Kidney tubule cell (primary cell): ENCODE measurements at regions not wholly inside any gene's neighbourhood (a gene's known extent, or its start where the extent isn't known, plus 50 kb on each side); places are given as distances from the start of the nearest gene placed in this dataset.
"Not testable (repeated sequence)": the region's sequence is repeated elsewhere in the genome, so short reads cannot be mapped to it uniquely, and the experiment has no call there.

Source experiments
- DNase-seq: peaks from one replicate; pipeline ENCODE4 v3.0.0-alpha.2; 2018; ENCODE audit warnings: low spot score

DNA sequence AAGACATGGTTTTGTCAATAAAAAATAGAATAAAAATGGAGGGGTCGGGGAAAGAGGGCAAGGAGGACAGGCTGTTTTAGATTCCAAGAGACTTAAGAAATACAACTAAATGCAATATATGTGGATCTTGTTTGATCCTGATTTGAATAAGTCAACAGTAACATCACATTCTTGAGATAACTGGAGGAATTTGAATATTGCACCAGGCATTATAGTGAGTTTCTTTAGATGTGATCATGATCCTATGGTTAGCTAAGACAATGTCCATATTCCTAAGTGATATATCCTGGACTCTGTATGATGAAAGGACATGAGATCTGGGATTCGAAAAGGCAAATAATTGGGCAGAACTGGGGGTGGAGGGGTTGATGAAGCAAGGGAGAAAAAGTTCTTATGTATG lies 311.8 kb downstream of the PLPP3 start:
- no peak for DNase-seq

DNA sequence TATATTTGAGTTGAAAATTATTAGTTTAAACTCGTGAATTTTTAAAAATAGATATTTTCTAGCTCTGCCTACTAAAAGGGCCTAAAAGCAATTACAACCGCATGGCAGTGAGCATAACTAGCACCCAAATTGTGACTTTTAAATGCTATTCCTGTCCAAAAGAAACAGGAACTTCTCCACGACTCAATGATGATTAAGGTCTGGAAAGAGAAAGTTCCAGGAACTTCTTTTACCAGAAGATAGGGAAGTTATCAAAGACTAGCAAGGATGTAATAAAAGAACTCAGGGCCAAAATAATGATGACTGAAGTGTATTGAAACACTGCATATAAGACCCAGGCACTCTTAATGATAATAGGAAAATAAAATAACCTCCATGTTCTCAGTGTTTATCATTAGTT lies 313.0 kb downstream of the PLPP3 start:
- DNase-seq: no peak

DNA sequence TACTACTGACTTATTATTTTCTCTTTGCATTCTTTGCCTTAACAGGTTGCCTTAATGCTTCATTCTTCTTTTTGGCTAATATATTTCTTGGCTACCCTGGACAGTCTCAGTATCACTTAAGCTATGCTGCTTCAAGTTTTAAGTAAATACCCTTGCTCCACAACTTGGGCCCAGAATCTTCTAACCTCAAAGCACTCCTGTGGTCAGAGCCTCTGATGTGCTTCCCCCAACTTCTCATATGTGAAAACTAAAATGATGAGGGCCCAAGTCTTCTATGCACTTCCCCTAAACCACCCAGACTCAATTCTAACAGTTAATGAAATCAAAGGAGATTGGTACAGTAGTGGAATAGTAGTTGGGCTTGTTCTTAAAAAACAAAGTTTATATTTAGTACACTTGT lies 314.1 kb downstream of the PLPP3 start:
- DNase-seq: no peak

DNA sequence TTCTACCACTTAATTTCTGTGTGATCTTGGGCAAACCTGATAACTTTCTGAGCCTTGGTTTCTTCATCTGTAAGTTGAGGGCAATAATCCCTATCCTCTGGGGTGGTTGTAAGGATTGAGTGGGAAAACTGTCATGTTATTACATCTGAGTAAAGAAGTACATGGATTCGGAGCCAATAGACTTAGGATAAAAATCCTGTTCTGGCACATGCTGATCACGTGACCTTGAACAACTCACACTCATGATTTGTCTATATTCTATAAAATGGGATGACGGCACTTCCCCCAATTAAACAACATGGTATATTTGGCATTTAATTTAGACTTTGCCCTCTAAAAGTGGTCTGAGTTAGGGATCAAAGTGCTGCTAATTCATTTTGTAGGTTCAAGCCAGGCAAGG lies 315.5 kb downstream of the PLPP3 start:
- DNase-seq: no peak

DNA sequence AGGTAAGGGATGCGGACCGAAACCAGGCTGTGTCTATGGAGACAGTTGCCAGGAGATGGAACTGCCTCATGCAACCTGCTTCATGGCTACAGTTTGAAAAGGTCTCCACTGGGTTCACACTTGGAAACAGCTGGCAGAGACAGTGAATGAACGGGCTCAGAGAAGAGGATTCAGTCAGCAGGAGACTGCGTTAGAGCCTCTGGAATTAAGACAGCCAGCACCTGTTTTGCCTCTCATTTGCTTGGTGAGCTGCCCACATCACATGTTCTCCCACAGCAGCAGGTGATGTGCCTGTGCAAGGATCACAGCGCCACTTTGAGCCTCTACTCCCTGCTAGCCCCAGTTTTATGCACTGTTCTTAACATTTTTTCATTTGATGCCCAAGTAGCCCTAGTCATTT lies 321.0 kb downstream of the PLPP3 start:
- no peak for DNase-seq

DNA sequence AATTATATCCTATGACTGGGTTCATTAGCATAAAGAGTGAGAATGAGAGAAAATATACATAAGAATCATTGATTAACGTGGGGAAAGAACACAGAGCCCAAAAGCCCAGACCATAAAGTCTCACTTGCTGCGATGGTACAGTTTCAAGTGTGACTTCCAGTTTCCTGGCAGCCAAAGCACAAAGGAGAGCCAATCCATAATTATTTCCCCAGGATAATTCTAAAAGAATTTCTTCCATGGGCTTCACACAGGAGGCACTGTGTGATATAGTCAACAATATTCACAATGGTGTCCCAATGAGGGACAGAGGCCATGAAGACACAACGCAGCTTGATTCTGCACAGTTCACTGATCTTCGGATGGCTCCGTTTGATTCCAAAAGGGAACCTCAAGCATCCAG lies 321.6 kb downstream of the PLPP3 start:
- no peak for DNase-seq

DNA sequence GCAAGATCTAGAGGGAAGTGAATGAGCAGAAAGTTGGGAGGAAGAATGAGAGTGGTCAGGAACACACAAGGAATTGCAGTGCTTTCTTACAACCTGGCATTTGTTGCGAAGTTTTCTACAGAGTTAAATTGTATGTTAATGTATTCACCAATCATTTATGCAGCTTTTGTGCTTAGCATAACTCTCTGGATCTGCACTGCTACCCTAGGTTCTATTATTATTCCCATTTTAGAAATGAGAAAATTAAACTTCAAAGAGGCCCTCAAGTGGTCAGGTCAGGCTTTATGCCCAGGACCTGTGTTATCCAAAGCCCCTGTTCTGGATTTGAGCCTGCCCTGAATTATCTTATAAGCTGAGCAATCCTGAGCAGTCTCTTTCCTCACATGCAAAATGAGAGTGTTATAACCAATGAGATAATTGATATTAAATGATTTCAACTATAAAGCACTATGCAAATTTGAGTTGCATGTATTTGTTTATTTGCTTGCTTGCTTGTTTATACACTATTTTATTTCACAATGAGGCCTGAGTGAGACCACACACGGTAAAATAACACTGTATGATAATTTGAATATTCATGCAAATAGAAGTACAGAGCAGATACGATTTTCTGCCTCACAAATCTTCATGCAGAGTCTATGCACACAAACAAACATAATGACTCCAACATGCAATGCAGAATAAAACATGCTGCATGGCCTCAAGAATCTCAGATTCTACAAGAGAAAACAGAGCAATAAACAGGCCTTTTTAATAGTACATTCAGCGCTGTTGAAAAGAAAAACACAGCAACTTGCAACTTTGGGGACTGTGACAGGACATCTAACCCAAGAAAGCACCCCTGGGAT lies 323.0 kb downstream of the PLPP3 start:
- no peak for DNase-seq

DNA sequence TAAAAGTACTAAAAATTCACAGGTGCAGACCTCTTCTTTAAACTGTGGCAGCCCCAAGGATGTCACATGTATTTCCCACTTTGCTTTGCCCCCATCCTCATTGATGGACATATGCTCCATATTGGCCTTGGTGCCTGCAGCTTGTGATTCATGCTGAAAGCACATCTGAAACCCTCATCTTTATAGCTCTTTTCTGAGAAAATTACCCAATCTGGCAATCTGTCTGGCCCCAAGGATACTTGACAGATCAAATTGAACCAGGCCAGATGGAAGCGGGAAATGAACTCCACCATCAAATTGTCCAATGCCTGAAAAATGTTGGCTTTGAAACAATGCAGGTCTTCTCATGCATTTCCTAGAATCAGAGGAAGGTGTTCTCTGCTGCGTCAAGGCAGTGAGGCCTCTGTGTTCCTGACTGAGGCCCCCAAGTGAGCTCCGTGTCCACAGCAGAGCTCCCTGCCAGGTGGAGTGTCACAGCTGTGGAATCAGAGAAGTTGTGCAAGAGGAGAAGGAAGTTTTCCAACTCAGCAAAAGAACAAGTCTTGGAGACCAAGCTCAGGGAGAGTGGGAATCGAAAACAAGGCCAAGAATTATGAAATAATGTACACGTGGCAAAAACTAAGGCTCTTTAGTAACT lies 323.7 kb downstream of the PLPP3 start:
- no peak for DNase-seq

DNA sequence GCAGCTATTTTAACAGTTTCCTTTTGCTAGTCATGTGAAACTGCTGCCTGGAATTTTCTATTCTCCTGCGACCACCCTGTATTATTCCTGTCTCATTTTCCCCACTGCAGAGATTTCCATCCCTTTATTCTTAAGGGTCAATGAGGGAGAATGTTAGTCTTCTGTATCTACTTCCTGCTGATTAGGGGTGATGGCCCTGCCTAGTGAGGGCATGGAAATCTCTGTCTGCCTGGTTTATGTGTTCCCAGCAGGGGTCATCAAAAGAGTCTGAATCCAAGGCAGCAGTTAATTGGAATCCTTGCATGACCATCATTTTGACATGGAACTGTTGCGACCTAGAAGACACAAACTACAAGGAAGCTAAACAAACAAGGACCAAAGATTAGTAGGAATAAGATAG lies 325.2 kb downstream of the PLPP3 start:
- DNase-seq: no peak

DNA sequence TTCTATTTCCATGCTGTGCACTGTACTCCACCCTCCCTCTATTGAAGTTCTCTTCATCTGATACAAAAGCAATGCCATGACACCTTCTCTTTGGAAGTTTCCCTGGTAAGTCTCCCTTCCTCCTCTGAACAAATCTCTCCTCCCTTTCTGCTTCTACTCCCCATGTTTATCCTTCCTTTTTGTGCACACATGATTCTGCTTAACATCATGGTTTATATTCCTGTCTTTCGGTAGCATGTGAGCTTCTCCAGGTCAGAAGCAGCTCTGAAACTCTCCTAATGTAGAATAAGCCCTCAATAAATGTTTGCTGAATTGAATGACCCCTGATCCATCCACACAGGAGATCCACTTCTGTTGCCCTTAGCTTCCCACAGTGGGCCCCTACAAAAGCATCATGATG lies 328.6 kb downstream of the PLPP3 start:
- DNase-seq: no peak

DNA sequence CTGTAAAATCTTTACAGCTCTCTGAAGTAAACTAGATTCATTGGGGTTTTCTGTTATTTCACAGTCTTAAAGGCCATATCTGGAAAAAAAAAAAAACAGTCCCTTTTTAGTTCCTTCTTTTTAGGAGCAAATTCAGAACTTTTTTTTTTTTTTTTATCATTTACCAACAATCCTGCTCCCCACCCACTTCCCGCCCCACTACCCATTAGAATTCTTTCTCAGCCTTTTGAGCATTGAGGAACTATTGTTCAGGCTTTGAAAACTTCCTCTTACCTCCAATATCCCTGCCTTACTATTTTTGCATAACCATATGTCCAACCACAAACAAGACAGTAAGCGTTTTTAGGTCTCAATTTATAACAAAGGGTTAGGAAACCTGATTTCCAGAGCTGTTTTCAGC lies 330.1 kb downstream of the PLPP3 start:
- no peak for DNase-seq

DNA sequence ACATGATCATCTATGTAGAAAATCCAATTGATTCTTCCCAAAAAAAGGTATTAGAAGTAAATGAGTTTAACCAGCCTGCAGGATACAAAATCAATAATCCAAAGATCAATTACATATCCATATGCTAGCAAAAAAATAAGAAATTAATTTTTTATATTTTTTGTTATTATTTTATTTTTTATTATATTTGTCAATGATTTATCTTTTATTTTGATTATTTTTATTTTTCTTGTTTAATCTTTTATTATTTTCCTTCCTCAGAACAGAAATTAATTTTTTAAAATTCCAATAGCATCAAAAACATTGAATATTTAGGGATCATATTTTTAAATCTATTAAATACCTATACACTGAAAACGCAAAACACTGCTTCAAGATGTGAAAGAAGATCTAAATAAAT lies 331.2 kb downstream of the PLPP3 start:
- DNase-seq: no peak

DNA sequence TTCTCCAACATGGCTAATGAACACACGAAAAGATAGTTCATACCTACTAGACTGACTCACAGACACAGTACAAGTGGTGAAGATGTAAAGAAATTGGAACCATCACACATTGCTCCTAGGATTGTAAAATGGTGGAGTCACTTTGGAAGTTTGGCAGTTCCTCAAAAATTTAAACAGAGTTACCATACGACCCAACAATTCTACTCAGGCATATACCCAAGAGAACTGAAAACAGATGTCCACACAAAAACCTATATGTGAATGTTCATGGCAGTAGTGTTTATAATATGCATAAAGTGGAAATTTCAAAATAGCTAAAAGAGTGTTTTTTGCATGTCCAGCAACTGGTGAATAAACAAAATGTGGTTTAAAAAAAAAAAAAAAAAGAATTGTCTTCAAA lies 332.6 kb downstream of the PLPP3 start:
- not testable (repeated sequence) for DNase-seq

DNA sequence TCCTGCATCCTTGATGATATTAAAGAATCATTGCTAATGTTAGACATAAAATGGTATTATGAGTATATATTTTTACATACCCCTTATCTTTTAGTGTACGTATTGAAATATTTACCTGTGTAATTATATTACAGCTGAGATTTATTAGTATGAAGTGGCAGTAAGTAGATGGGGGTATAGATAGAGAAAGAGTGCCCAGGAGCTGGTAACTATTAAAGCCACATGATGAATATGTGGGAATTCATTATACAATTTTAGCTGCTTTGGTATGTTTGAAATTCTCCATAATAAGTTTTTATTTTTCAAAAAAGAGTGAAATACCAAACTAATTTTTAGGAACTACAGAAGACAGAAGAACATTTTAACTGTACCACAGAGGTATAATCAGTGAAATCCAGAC lies 339.0 kb downstream of the PLPP3 start:
- DNase-seq: no peak

DNA sequence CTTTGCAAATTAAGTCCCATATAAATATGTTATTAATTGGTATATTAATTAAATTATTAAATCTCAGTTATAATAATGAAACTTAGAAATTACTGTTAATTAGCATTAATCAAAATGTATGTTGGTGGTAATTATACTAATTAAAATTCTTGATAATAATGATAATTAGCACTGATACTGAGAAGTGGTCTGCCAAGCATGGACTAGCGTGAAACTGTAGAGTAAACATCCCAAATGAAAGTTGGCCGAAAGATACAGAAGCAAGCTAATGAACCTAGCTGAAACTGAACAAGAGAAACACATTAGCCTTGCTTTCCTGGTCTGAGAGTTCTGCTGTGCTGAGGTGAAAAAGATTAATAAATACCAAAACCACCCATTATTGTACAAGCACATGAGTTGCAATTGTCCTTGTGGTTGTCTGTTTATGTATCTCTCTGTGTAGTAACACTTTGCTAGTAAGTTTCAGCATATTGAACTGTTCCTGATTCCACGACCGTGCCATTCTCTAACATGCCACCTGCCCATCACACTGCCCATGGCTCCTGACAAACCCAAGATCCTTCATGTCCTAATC lies 341.8 kb downstream of the PLPP3 start:
- DNase-seq: no peak

DNA sequence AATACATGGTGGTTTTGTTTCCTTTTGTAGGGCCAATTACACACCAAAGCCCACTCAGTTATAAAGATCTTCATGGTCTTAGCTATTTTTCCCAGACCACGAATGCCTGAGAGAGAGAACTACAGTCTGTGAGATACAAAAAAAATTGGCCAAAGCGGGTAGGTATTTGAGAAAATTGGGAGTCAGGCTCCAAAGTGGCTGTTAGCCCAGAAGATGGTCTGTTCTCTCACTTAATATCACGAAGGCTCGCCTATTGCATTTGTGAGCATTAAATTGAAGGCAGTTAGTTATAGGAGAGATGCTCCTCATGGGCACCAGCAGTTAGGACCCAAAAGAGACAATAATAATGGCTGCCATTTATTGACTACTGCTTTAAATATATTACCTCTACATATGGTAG lies 342.7 kb downstream of the PLPP3 start:
- DNase-seq: no peak

DNA sequence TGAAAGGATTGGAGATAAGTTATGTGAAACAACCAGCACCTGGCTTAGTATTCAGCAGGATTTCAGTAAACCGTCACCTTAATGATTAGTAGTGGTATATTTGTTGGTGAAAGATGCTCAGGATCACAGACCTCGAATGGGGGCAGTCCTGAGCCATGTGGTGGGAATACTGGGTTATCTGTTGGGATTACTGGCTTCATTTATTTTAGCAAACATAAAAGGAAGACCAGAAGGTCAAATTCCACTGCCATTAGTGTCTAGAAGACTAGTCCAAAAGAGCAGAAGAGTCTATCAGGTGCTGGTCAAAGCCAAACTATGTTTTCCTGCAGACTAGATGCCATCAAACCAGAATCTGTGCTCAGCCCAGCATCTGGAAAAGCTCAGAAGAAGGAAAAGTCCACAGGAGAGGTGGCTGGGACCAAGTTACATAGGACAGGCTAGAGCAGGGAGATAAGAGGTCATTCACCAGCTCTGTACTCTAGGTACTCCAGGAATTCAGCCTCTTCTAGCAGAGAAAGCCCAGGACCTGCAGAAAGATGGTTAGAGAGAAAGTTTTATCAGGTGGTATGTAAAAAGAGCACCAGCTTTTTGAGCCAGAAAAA lies 343.4 kb downstream of the PLPP3 start:
- DNase-seq: no peak

DNA sequence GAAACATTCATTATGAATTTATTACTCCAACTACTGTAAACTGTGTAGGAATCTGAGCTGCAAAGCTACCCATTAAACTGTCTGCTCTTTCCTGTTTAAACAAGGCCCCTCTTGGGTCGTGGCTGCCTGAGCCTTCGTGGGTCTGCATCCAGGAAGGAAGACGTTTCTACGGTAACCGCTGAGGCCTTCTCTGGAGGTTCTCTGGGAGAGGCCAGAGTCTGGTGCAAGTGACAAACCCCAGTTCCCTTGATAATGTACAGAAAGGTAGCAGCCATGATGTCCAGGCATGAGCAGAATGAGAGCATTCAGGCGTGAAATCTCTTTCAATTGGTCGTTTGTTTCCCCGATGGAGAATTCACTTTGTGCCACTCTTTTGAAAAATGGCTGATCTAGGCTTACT lies 350.2 kb downstream of the PLPP3 start:
- DNase-seq: peak; percentile 6

DNA sequence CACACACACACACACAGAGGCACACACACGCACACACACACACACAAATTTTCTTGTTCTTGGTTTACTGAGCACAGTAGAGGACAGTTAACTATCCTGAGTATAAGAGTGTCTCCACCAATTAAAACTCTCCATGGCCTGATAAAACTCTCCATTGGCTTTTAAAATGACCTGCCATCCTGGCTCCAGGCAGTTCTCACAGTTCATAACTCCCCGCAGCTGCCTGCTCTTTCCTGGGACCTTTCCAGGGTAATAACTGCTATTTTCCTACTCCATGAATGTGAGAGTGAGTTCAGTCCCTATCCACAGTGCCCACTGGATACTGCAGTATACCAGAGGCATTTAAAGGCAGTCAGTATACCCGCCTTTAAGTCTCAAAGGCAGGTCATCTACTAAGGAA lies 351.5 kb downstream of the PLPP3 start:
- no peak for DNase-seq

DNA sequence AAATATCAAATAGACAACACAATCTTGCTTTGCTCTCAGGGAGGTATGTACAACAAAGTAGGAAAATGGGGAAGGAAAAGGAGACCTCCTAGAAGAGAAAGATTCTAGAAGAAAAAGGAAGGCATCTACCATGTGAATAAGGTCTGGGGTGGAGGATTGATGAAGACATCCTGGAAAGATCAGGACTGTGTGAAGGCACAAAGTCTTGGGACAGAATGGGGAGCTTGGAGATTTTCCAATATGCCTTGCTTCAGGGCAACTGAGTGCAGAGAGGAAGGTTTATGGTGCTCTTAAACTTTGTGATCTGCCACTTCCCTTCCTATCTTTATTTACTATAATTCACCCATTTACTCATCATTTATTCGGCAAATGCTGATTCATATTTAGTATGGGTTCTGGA lies 352.0 kb downstream of the PLPP3 start:
- DNase-seq: no peak

DNA sequence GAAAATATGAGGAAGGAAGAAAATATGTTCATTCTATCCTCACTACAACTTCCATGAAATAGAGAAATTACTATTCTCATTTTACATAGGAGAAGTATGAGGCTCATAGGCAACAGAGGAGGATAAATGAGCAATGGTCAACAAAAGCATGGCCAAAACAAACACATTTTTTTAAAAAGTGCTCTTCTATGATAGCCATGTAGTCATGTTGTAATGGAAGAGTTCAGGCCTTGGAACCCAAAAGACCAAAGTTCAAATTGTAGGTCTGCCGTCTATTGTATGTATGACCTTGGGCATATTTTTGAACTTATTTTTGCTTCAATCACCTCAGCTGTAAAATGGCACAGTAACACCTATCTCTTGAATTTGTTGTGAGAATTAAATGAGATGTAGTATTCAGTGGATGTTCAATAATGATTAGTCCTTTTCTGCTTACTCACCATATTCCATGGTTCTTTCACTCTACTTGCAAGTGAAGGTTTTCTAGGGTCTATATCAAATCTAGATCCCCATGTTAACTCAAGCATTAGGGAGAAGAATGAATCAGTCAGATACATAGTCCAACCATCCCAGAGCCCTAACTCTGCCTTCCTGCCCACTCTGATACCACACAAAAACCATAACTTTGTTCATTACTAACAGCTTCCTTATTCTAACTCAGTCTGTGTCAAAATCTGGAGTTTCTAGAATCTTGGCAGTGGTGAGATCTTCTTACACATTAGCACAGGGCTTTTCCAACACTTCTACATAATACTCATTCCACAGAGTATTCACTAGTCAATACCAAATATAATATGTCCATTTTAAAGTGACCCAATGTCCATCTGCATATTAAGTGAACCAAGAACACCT lies 353.2 kb downstream of the PLPP3 start:
- no peak for DNase-seq

DNA sequence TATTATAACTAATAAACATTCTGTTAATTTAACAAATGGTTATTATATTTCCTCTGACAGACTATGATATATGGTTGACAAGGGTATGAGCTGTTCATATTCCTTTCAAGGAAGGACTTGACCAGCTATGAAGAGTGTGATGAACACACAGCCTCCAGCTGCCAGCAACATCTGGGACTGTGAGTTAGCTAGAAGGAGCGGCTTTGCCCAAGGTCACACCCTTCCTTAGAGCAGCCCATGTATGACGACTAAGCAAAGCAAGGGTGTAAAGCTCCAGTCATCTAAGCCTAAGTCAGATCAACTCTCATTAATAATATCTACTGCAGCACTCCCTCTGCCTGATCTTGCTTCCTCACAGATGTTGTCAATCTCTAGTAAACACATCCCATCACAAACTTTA lies 355.4 kb downstream of the PLPP3 start:
- no peak for DNase-seq
